K562 (cell line): ENCODE measurements at regions not wholly inside any gene's neighbourhood (a gene's known extent, or its start where the extent isn't known, plus 50 kb on each side); places are given as distances from the start of the nearest gene placed in this dataset.
A peak's percentile ranks its signal among the peaks of the same experiment; 100 is the strongest.

Experiments
- LARP7 ChIP-seq: fragments of 450-650 bp; IDR thresholded peaks from 2 replicates; pipeline ENCODE4 v1.6.1; 2016
- MCM3 ChIP-seq: fragments of 450-650 bp; IDR thresholded peaks from 2 replicates; pipeline ENCODE4 v1.6.1; 2016
- MYBL2 ChIP-seq, 2 experiments: fragments of 450-650 bp in 1 of 2; sonication (generic) in 1 of 2; formaldehyde crosslinking in 1 of 2; IDR thresholded peaks; 2 replicates each; pipeline versions ENCODE4 v1.6.1 to v1.8.1; 2017 to 2022; ENCODE audit warnings: borderline replicate concordance in 1 of 2, inconsistent platforms in 1 of 2, low read depth in 1 of 2, mild to moderate bottlenecking in 1 of 2, missing genetic modification reagents in 1 of 2, moderate library complexity in 1 of 2
- PHF8 ChIP-seq: fragments of 200-600 bp; sonication (generic); IDR thresholded peaks from 2 replicates; pipeline ENCODE4 v1.6.1; 2012; ENCODE audit warnings: mixed run types, mild to moderate bottlenecking, inconsistent platforms, low read length, moderate library complexity, borderline replicate concordance
- SAFB2 ChIP-seq: fragments of 200-400 bp; formaldehyde crosslinking; IDR thresholded peaks from 2 replicates; pipeline ENCODE4 v1.6.1; 2018; ENCODE audit warnings: borderline replicate concordance, low read length, low read depth, moderate library complexity; ENCODE audit not compliant: severe bottlenecking
- SIRT6 ChIP-seq: IDR thresholded peaks from one replicate; pipeline ENCODE4 v1.6.1; 2012; ENCODE audit warnings: low read depth, mild to moderate bottlenecking, control low read depth, inconsistent platforms, low read length, moderate library complexity
- SMAD4 ChIP-seq: fragments of 250-450 bp; sonication (Bioruptor Pico); conservative IDR thresholded peaks from 2 replicates; pipeline ENCODE4 v1.8.0; 2021; ENCODE audit warnings: inconsistent platforms, mild to moderate bottlenecking, moderate library complexity
- TAF9B ChIP-seq: fragments of 450-650 bp; IDR thresholded peaks from 2 replicates; pipeline ENCODE4 v1.6.1; 2018; ENCODE audit warnings: mild to moderate bottlenecking; ENCODE audit not compliant: partially characterized antibody
- TOE1 ChIP-seq, 2 experiments: fragments of 450-650 bp in 1 of 2; sonication (generic) in 1 of 2; formaldehyde crosslinking in 1 of 2; IDR thresholded peaks; 2 replicates each; pipeline versions ENCODE4 v1.7.1 to v1.8.0; 2016 to 2022; ENCODE audit warnings: borderline replicate concordance in 2 of 2, mild to moderate bottlenecking in 2 of 2, antibody characterized with exemption in 1 of 2, inconsistent platforms in 1 of 2, low read depth in 1 of 2, missing genetic modification reagents in 1 of 2, moderate library complexity in 1 of 2
- ZEB2 ChIP-seq: fragments of 450-650 bp; IDR thresholded peaks from 2 replicates; pipeline ENCODE4 v1.6.1; 2016
- ZNF143 ChIP-seq: sonication (generic); formaldehyde crosslinking; IDR thresholded peaks from 2 replicates; pipeline ENCODE4 v1.9.0; 2022; ENCODE audit warnings: mild to moderate bottlenecking, missing genetic modification reagents
- ZNF347 ChIP-seq: fragments of 450-650 bp; formaldehyde crosslinking; IDR thresholded peaks from 2 replicates; pipeline ENCODE4 v1.4.0; 2020; ENCODE audit warnings: low read depth, mild to moderate bottlenecking, moderate library complexity
- ZNF696 ChIP-seq: fragments of 250-450 bp; sonication (Bioruptor Pico); conservative IDR thresholded peaks from 2 replicates; pipeline ENCODE4 v1.4.0; 2020; ENCODE audit warnings: mild to moderate bottlenecking, moderate library complexity
- TF ChIP-seq, protein P1 (sequence below): sonication (generic); formaldehyde crosslinking; IDR thresholded peaks from 2 replicates; pipeline ENCODE4 v1.8.1; 2023; ENCODE audit warnings: mild to moderate bottlenecking, missing genetic modification reagents
- TF ChIP-seq, protein P2 (sequence below), 2 experiments: fragments of 250-450 bp in 1 of 2; fragments of 450-650 bp in 1 of 2; sonication (Bioruptor Pico) in 1 of 2; IDR thresholded peaks; 2 replicates each; pipeline versions ENCODE4 v1.6.1 to v1.8.0; 2016 to 2021; ENCODE audit warnings: mild to moderate bottlenecking in 2 of 2, moderate library complexity in 2 of 2, missing compliant biosample characterization in 1 of 2, missing genetic modification characterization in 1 of 2
- TF ChIP-seq, protein P3 (sequence below): fragments of 250-450 bp; sonication (Bioruptor Pico); IDR thresholded peaks from 2 replicates; pipeline ENCODE4 v1.5.0; 2021
- TF ChIP-seq, protein P4 (sequence below): fragments of 250-450 bp; sonication (Bioruptor Pico); IDR thresholded peaks from 2 replicates; pipeline ENCODE4 v1.4.0; 2020; ENCODE audit warnings: borderline replicate concordance
- TF ChIP-seq, protein P5 (sequence below), 2 experiments: IDR thresholded peaks; 2 replicates each; pipeline ENCODE4 v1.6.1; 2011; ENCODE audit warnings: borderline replicate concordance in 1 of 2, control low read depth in 1 of 2, low read depth in 1 of 2, low read length in 1 of 2, mild to moderate bottlenecking in 1 of 2, mixed read lengths in 1 of 2, moderate library complexity in 1 of 2; ENCODE audit not compliant: insufficient read depth in 1 of 2, insufficient read length in 1 of 2, poor library complexity in 1 of 2, severe bottlenecking in 1 of 2; ENCODE audit errors: extremely low read depth in 1 of 2
- TF ChIP-seq, protein P6 (sequence below): sonication (generic); formaldehyde crosslinking; IDR thresholded peaks from 2 replicates; pipeline ENCODE4 v1.8.1; 2022; ENCODE audit warnings: missing genetic modification reagents

- TF ChIP-seq, protein P1, sequence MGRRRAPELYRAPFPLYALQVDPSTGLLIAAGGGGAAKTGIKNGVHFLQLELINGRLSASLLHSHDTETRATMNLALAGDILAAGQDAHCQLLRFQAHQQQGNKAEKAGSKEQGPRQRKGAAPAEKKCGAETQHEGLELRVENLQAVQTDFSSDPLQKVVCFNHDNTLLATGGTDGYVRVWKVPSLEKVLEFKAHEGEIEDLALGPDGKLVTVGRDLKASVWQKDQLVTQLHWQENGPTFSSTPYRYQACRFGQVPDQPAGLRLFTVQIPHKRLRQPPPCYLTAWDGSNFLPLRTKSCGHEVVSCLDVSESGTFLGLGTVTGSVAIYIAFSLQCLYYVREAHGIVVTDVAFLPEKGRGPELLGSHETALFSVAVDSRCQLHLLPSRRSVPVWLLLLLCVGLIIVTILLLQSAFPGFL, result no peak
- TF ChIP-seq, protein P2, sequence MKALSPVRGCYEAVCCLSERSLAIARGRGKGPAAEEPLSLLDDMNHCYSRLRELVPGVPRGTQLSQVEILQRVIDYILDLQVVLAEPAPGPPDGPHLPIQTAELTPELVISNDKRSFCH (CRISPR knock-in tag; IDR thresholded peaks at IDR 0.05), result no peak
- TF ChIP-seq, protein P2 (tag; IDR thresholded peaks at IDR 0.05), result no peak
- TF ChIP-seq SMAD4 (CRISPR knock-in tag) (peak; percentile 89), TAF9B (no peak), LARP7 (no peak), ZNF696 (CRISPR knock-in tag) (no peak), TOE1 (IDR thresholded peaks at IDR 0.05; ENCODE audit: borderline replicate concordance) (0 out of 2 replicates have a peak, but pooled peaks have one; percentile 24), TOE1 (CRISPR knock-in tag; IDR thresholded peaks at IDR 0.05; ENCODE audit: borderline replicate concordance, low read depth) (no peak), SIRT6 (no peak), ZNF143 (CRISPR knock-in tag) (no peak), MYBL2 (IDR thresholded peaks at IDR 0.05; ENCODE audit: low read depth) (no peak), MYBL2 (CRISPR knock-in tag; IDR thresholded peaks at IDR 0.05; ENCODE audit: borderline replicate concordance) (no peak), ZNF347 (CRISPR knock-in tag) (no peak), SAFB2 (no peak), MCM3 (no peak), PHF8 (no peak), ZEB2 (no peak)
- TF ChIP-seq, protein P3, sequence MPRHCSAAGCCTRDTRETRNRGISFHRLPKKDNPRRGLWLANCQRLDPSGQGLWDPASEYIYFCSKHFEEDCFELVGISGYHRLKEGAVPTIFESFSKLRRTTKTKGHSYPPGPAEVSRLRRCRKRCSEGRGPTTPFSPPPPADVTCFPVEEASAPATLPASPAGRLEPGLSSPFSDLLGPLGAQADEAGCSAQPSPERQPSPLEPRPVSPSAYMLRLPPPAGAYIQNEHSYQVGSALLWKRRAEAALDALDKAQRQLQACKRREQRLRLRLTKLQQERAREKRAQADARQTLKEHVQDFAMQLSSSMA (CRISPR knock-in tag), result no peak
- TF ChIP-seq, protein P4, sequence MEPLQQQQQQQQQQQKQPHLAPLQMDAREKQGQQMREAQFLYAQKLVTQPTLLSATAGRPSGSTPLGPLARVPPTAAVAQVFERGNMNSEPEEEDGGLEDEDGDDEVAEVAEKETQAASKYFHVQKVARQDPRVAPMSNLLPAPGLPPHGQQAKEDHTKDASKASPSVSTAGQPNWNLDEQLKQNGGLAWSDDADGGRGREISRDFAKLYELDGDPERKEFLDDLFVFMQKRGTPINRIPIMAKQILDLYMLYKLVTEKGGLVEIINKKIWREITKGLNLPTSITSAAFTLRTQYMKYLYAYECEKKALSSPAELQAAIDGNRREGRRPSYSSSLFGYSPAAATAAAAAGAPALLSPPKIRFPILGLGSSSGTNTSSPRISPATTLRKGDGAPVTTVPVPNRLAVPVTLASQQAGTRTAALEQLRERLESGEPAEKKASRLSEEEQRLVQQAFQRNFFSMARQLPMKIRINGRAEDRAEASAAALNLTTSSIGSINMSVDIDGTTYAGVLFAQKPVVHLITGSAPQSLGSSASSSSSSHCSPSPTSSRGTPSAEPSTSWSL (CRISPR knock-in tag), result no peak
- TF ChIP-seq, protein P5, sequence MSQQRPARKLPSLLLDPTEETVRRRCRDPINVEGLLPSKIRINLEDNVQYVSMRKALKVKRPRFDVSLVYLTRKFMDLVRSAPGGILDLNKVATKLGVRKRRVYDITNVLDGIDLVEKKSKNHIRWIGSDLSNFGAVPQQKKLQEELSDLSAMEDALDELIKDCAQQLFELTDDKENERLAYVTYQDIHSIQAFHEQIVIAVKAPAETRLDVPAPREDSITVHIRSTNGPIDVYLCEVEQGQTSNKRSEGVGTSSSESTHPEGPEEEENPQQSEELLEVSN (IDR thresholded peaks at IDR 0.05; ENCODE audit: borderline replicate concordance in 1 of 2, extremely low read depth in 1 of 2, insufficient read depth in 1 of 2, insufficient read length in 1 of 2, low read depth in 1 of 2, low read length in 1 of 2, poor library complexity in 1 of 2, severe bottlenecking in 1 of 2), result no peak
- TF ChIP-seq, protein P6, sequence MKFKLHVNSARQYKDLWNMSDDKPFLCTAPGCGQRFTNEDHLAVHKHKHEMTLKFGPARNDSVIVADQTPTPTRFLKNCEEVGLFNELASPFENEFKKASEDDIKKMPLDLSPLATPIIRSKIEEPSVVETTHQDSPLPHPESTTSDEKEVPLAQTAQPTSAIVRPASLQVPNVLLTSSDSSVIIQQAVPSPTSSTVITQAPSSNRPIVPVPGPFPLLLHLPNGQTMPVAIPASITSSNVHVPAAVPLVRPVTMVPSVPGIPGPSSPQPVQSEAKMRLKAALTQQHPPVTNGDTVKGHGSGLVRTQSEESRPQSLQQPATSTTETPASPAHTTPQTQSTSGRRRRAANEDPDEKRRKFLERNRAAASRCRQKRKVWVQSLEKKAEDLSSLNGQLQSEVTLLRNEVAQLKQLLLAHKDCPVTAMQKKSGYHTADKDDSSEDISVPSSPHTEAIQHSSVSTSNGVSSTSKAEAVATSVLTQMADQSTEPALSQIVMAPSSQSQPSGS (CRISPR knock-in tag), result no peak
Measured at GRCh38 chr1:229753764-229754551, 127.9 kb downstream of the URB2 start (continued).
